Anterior cingulate cortex (tissue), 58 donors: ENCODE measurements at regions not wholly inside any gene's neighbourhood (a gene's known extent, or its start where the extent isn't known, plus 50 kb on each side); places are given as distances from the start of the nearest gene placed in this dataset.
A peak's percentile ranks its signal among the peaks of the same experiment; 100 is the strongest.
"Not testable (repeated sequence)": the region's sequence is repeated elsewhere in the genome, so short reads cannot be mapped to it uniquely, and the experiment has no call there.

Experiments used
- DNase-seq, 58 donors: peaks; one replicate each; lab custom pipeline; 2025; lab: John Stamatoyannopoulos, UW

GRCh38 chr2:16031058-16031847, 90.9 kb downstream of the MYCN start:
- peak in 20 of 58 donors; percentile 6 to 62 (median 33) for DNase-seq

GRCh38 chr2:16030206-16031057, 90.1 kb downstream of the MYCN start:
- DNase-seq: peak in 25 of 58 donors; percentile 5 to 78 (median 41)

- DNase-seq: no peak
Observed at GRCh38 chr2:16028644-16029043, 88.3 kb downstream of the MYCN start.

GRCh38 chr2:16026816-16027501, 86.6 kb downstream of the MYCN start:
- no peak for DNase-seq

- no peak for DNase-seq
Observed at GRCh38 chr2:16025876-16026640, 85.7 kb downstream of the MYCN start.

GRCh38 chr2:16025211-16025875, 85.0 kb downstream of the MYCN start:
- DNase-seq: no peak

GRCh38 chr2:16024628-16025027, 84.3 kb downstream of the MYCN start:
- not testable (repeated sequence) for DNase-seq

- DNase-seq: no peak
Observed at GRCh38 chr2:16023506-16024360, 83.4 kb downstream of the MYCN start.

- DNase-seq: no peak
Observed at GRCh38 chr2:16022548-16023240, 82.3 kb downstream of the MYCN start.

- DNase-seq: no peak
Observed at GRCh38 chr2:16021611-16022363, 81.4 kb downstream of the MYCN start.

- peak in 34 of 58 donors; percentile 4 to 77 (median 38) for DNase-seq
Observed at GRCh38 chr2:16020389-16021008, 80.1 kb downstream of the MYCN start.

- DNase-seq: no peak
Observed at GRCh38 chr2:16019617-16020351, 79.4 kb downstream of the MYCN start.

GRCh38 chr2:16019060-16019480, 78.7 kb downstream of the MYCN start:
- DNase-seq: no peak

- no peak for DNase-seq
Observed at GRCh38 chr2:16018277-16019059, 78.1 kb downstream of the MYCN start.

GRCh38 chr2:16016282-16016681, 75.9 kb downstream of the MYCN start:
- DNase-seq: no peak
